IMR-90 (cell line): ENCODE measurements at regions not wholly inside any gene's neighbourhood (a gene's known extent, or its start where the extent isn't known, plus 50 kb on each side); places are given as distances from the start of the nearest gene placed in this dataset.

Source experiments
- CHD1 ChIP-seq: IDR thresholded peaks from 2 replicates; pipeline ENCODE4 v1.6.1; 2012; ENCODE audit warnings: low read depth, low read length, improper control_type of control experiment
- FOS ChIP-seq: fragments of 150-350 bp; IDR thresholded peaks from 2 replicates; pipeline ENCODE4 v1.6.1; 2016; ENCODE audit warnings: low read depth, low read length
- MXI1 ChIP-seq: IDR thresholded peaks from 2 replicates; pipeline ENCODE4 v1.6.1; 2012; ENCODE audit warnings: low read depth, mild to moderate bottlenecking, low read length, moderate library complexity, borderline replicate concordance
- NFE2L2 ChIP-seq: fragments of 150-350 bp; IDR thresholded peaks from 2 replicates; pipeline ENCODE4 v1.6.1; 2016; ENCODE audit warnings: low read depth, mild to moderate bottlenecking, low read length
- POLR2A ChIP-seq: IDR thresholded peaks from 2 replicates; pipeline ENCODE4 v1.6.1; 2012; ENCODE audit warnings: mild to moderate bottlenecking, low read depth, low read length
- RAD21 ChIP-seq: IDR thresholded peaks from 2 replicates; pipeline ENCODE4 v1.6.1; 2012; ENCODE audit warnings: low read length, improper control_type of control experiment
- RFX5 ChIP-seq: IDR thresholded peaks from 2 replicates; pipeline ENCODE4 v1.8.0; 2012; ENCODE audit warnings: low read depth, mild to moderate bottlenecking, low read length, moderate library complexity
- TF ChIP-seq, protein P1 (sequence below): conservative IDR thresholded peaks from 2 replicates; pipeline ENCODE4 v1.5.1; 2012; ENCODE audit warnings: mild to moderate bottlenecking, low read depth, low read length, improper control_type of control experiment

DNA sequence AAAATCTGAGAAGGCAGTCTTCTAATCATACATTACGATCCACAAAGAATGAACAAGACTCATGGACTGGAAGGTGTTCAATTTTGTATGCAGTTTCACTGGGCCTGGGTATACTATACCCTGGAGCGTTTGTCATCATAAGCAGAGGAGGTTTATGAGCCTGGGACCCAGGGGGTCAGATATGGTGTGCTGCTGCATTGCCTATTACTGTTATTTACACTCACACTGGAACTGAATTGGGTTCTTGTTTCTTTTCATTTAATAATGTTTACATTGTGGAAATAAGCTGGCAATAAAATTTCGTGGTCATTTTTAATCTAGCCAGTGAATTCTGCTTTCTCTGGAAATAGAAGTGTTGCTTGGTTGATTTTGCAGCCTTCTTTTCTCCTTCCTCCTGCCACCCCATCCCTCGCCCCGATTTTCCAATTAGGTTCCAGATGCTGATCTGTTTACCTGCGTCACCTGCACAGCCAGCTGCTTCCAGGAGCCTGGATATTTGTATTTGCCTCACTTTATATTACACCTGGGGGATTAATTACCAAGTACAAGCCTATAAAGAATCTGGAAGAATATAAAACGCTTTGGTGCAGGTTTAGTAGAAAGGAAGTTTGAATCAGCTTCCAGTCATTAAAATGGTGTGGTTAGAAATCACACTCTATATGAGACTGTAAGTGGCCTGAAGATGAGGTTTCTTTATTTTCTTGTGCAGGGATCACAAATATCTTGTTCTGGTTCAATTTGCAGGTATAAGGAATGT, 234.4 kb downstream of the SOCS6 start:
- TF ChIP-seq, protein P1, sequence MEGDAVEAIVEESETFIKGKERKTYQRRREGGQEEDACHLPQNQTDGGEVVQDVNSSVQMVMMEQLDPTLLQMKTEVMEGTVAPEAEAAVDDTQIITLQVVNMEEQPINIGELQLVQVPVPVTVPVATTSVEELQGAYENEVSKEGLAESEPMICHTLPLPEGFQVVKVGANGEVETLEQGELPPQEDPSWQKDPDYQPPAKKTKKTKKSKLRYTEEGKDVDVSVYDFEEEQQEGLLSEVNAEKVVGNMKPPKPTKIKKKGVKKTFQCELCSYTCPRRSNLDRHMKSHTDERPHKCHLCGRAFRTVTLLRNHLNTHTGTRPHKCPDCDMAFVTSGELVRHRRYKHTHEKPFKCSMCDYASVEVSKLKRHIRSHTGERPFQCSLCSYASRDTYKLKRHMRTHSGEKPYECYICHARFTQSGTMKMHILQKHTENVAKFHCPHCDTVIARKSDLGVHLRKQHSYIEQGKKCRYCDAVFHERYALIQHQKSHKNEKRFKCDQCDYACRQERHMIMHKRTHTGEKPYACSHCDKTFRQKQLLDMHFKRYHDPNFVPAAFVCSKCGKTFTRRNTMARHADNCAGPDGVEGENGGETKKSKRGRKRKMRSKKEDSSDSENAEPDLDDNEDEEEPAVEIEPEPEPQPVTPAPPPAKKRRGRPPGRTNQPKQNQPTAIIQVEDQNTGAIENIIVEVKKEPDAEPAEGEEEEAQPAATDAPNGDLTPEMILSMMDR = no peak
- TF ChIP-seq RAD21 (no peak), CHD1 (no peak), RFX5 (no peak), FOS (no peak), POLR2A (no peak), MXI1 (no peak), NFE2L2 (no peak)
